ENCODE measurements at regions not wholly inside any gene's neighbourhood (a gene's known extent, or its start where the extent isn't known, plus 50 kb on each side); places are given as distances from the start of the nearest gene placed in this dataset.
"Not testable (repeated sequence)": the region's sequence is repeated elsewhere in the genome, so short reads cannot be mapped to it uniquely, and the experiment has no call there.

DNA sequence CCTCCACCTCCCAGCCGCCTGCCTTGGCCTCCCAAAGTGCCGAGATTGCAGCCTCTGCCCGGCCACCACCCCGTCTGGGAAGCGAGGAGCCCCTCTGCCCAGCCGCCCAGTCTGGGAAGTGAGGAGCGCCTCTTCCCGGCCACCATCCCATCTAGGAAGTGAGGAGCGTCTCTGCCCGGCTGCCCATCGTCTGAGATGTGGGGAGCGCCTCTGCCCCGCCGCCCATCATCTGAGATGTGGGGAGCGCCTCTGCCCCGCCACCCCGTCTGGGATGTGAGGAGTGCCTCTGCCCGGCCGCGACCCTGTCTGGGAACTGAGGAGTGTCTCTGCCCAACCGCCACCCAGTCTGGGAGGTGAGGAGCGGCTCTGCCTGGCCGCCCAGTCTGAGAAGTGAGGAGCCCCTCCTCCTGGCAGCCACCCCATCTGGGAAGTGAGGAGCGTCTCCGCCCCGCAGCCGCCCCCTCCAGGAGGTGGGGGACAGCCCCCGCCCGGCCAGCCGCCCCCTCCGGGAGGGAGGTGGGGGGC, 296.3 kb downstream of the HNRNPD start:
- DNase-seq (ENCODE audit: low read depth), result not testable (repeated sequence)

DNA sequence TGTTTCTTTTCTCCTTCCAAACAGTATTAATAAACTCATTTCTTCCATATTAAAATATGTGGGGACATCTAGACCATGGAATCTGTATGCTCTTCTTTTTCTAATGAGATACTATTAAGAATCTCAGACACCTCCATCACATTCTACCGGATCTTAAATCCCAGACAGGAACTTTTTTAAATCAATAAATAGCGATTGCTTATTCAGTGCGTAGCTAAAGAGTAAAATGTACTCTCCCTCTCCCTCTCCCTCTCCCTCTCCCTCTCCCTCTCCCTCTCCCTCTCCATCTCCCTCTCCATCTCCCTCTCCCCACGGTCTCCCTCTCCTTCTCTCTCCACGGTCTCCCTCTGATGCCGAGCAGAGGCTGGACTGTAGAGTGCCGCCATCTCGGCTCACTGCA, 297.0 kb downstream of the HNRNPD start:
- DNase-seq (ENCODE audit: low read depth), result no peak

- no peak for DNase-seq (ENCODE audit: low read depth)
These were observed 297.4 kb downstream of the HNRNPD start for GRCh38 chr4:82076359-82076758.

GRCh38 chr4:82071951-82072350, 301.8 kb downstream of the HNRNPD start:
- no peak for DNase-seq (ENCODE audit: low read depth)

- DNase-seq (ENCODE audit: low read depth), result no peak
These were observed 303.7 kb downstream of the HNRNPD start for GRCh38 chr4:82069883-82070638.

- no peak for DNase-seq (ENCODE audit: low read depth)
These were observed 310.8 kb downstream of the HNRNPD start for GRCh38 chr4:82063017-82063416.

GRCh38 chr4:82057990-82058544, 315.7 kb downstream of the HNRNPD start:
- no peak for DNase-seq (ENCODE audit: low read depth)

DNA sequence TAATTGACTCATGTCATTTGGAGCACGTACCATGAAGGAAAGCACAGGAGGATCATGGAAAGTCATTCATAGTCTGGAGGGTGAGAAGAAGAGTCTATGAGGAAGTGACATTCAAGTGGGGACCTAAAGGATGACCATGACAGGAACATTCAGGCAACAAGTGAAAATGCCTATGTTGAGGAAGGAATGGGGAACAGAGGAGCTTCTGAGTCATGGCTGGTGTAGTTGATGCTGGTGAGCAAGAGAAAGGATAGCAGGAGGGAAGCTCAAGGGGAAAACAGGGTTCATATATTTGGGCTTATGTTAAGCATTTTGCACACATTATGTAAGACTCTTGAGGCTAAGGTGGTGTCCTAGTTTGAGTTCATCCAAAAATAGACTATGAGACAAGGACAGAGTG, 318.6 kb downstream of the HNRNPD start:
- DNase-seq (ENCODE audit: low read depth), result no peak

GRCh38 chr4:82053396-82053795, 320.4 kb downstream of the HNRNPD start:
- DNase-seq (ENCODE audit: low read depth), result no peak

DNA sequence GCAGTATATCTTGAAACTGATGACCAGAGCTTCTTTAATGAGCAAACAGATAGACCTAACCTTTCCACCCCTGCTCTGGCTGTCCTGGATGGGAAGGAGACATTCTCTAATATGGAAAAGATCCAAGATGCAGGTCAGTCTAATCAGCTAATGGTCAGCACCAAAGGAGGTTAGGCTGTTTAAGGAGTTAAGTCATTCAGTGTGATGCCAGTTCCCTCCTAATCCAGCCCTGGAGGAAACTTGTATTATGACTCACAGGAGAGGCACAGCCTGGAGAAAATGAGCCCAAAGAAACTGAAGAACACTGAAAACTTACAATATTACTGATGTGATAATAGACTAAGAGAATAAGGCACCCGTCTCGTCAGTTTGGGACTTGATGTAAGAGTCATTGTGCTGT, 323.0 kb downstream of the HNRNPD start:
- DNase-seq (ENCODE audit: low read depth), result no peak

DNA sequence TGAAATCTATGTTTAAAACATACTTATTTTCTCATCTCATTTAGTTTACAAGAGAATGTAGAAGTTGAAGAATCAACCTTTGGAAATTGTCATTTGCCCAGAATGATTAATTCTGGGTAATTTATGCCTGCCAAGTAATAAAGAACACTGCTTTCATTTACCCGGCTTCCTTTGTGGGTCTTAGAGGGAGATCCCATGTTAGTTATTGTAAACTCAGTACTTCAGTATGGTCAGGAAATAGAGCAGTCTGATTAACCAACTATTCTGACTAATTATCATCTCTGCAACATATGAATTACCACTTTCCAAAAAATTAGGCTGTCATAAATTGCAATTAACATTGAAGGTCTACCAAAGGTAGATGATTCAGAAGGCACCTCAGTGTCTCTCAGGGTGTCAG, 324.5 kb downstream of the HNRNPD start:
- no peak for DNase-seq (ENCODE audit: low read depth)

- no peak for DNase-seq (ENCODE audit: low read depth)
These were observed 326.1 kb downstream of the HNRNPD start for GRCh38 chr4:82047731-82048130.

- DNase-seq (ENCODE audit: low read depth), result no peak
These were observed 327.0 kb downstream of the HNRNPD start for GRCh38 chr4:82046796-82047195.

GRCh38 chr4:82045267-82045666, 328.5 kb downstream of the HNRNPD start:
- no peak for DNase-seq (ENCODE audit: low read depth)

DNA sequence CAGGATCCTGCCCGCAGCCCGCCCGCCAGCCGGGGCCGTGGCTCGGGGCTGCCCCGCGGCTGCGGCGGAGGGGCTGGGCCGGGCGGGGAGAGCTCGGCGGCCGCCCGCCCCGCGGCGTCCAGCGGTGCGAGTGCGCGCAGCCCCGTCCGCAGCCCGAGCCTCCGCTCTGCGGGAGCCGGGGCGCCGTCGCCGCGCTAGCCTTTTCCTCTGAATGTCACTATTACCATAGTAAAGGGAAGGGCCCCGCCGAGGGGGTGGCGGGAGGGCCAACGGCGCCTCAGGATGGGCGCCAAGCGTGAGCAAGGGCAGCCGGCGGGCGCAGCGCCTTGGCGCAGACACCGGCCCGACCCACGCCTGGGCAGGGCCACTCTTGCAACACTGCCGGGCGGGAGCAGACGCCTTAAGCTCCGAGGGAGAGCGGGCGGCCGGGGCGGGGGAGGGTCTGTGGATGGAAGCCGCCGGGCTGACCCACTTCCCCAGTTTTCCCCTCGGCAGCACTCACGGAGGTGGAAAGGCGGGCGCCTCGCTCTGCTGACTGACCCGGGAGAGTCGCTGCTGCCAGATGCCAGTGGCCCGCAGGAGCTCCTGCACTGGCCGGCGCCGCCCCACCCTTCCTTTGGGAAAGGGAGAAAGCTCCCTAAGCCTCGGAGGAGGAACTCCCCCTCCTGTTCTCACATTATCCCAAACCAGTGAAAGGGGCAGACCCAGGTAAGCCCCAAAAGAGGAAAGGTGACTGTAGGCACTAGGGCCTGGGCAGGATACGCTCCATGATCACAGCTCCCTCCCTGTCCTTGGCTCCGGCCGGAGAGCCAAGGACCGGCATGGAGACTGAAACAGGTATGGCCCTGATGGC, 329.4 kb downstream of the HNRNPD start:
- no peak for DNase-seq (ENCODE audit: low read depth)

- DNase-seq (ENCODE audit: low read depth), result no peak
These were observed 330.0 kb downstream of the HNRNPD start for GRCh38 chr4:82043809-82044137.

GRCh38 chr4:82043081-82043808, 330.5 kb downstream of the HNRNPD start:
- no peak for DNase-seq (ENCODE audit: low read depth)

- DNase-seq (ENCODE audit: low read depth), result no peak
These were observed 331.7 kb downstream of the HNRNPD start for GRCh38 chr4:82042042-82042441.

DNA sequence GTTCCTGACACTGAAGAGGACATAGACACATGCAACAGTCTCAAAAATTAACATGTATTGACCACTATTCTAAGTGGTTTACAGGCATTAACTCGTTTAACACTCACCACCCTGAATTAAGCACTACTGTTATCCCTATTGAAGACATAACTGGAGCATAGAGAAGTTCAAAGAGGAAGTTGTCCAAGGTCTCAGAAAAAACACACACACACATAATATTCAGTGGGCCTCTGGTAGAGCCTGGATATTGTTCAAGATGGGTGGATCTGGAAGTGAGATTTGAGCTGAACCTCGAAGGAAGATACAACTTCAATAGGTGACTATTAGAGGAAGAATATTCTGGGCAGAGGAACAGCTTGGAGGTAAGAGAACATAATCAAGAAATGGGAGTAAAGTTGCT, 334.9 kb downstream of the HNRNPD start:
- DNase-seq (ENCODE audit: low read depth), result no peak

GRCh38 chr4:82036181-82036580, 337.6 kb downstream of the HNRNPD start:
- DNase-seq (ENCODE audit: low read depth), result no peak

GRCh38 chr4:82034878-82035277, 338.9 kb downstream of the HNRNPD start:
- no peak for DNase-seq (ENCODE audit: low read depth)

DNA sequence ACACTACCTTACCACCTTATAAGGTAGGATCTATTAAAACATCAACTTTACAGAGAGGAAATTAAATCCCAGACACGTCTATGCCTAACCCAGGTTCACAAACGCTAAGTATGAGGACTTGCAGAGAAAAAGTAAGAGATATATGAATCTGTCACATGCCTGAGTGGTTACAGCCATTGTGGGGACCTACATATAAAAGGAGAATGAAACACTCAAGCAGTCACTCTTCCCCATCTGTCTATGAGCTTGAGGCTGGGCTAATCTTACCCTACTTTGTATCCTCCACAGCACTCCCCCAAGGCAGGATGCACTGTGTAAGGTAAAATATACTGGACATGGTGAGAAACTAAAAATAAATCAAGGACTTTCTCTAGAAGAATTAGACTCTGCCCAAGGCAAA, 339.9 kb downstream of the HNRNPD start:
- no peak for DNase-seq (ENCODE audit: low read depth)
